GM12878 (cell line): ENCODE measurements at regions not wholly inside any gene's neighbourhood (a gene's known extent, or its start where the extent isn't known, plus 50 kb on each side); places are given as distances from the start of the nearest gene placed in this dataset.

Experiments
- ATAC-seq: fragments of 200-7000 bp; cut with Tn5 transposase; 3 replicates; pipeline ENCODE4 v1.9.1; 2020; ENCODE audit warnings: mild to moderate bottlenecking, moderate library complexity
- BruUV-seq: library from RNA; stranded (reverse); fragments of 400-500 nt; replicated peaks from 2 replicates; lab custom pipeline; 2021; lab: Mats Ljungman, UMichigan
- CTCF ChIA-PET: fragments of 300-600 bp; sonication (Branson Sonifier 250); formaldehyde crosslinking; extraction: SDS; loops from one replicate; lab custom pipeline; 2021; ENCODE audit warnings: inconsistent platforms; lab: Yijun Ruan, JAX
- POLR2A ChIA-PET: fragments of 350-600 bp; formaldehyde crosslinking; extraction: SDS; loops from one replicate; lab custom pipeline; 2021; ENCODE audit warnings: inconsistent platforms; lab: Charles Lee
- RAD21 ChIA-PET: fragments of 300-600 bp; sonication (Branson Sonifier 250); formaldehyde crosslinking; loops from one replicate; lab custom pipeline; 2023; ENCODE audit warnings: antibody characterized with exemption; ENCODE audit not compliant: unreplicated experiment; lab: Charles Lee
- SMC1A ChIA-PET: fragments of 300-600 bp; sonication (Branson Sonifier 250); formaldehyde crosslinking; loops from one replicate; lab custom pipeline; 2023; ENCODE audit not compliant: unreplicated experiment, uncharacterized antibody; lab: Charles Lee
- DNase-seq: peaks from one replicate; pipeline ENCODE4 v3.0.0-alpha.2; 2011; ENCODE audit warnings: low read depth, low spot score
- FAIRE-seq: peaks from 3 replicates; lab custom pipeline; 2011; peaks lifted over from hg19 to GRCh38; lab: Jason Lieb, UNC
- H2AFZ ChIP-seq: 2 replicates; pipeline ENCODE4 v1.6.0; 2011; ENCODE audit warnings: low read depth, low read length, control low read depth; ENCODE audit not compliant: control insufficient read depth
- H3K27ac ChIP-seq: 2 replicates; pipeline ENCODE4 v1.5.1; 2011; ENCODE audit warnings: control low read depth; ENCODE audit not compliant: control insufficient read depth, insufficient read depth
- H3K27me3 ChIP-seq, 2 experiments: replicated peaks in 1 of 2; 2 replicates each; pipeline versions ENCODE4 v1.6.0 to v1.6.1; 2011; ENCODE audit warnings: low read length in 1 of 2; ENCODE audit not compliant: control insufficient read depth in 2 of 2, insufficient read depth in 2 of 2
- H3K36me3 ChIP-seq, 2 experiments: 2 replicates each; pipeline ENCODE4 v1.5.1; 2011; ENCODE audit warnings: low read length in 1 of 2; ENCODE audit not compliant: control insufficient read depth in 2 of 2, insufficient read depth in 2 of 2
- H3K4me1 ChIP-seq: 2 replicates; pipeline ENCODE4 v1.6.1; 2011; ENCODE audit warnings: mild to moderate bottlenecking, low read length, moderate library complexity, mixed read lengths; ENCODE audit not compliant: control insufficient read depth, insufficient read depth
- H3K4me2 ChIP-seq: 2 replicates; pipeline ENCODE4 v1.6.0; 2011; ENCODE audit warnings: control low read depth; ENCODE audit not compliant: control insufficient read depth, insufficient read depth
- H3K4me3 ChIP-seq: fragments of 200-600 bp; sonication (generic); 2 replicates; pipeline ENCODE4 v1.5.1; 2016
- H3K79me2 ChIP-seq: 2 replicates; pipeline ENCODE4 v1.6.0; 2011; ENCODE audit warnings: low read length; ENCODE audit not compliant: control insufficient read depth, insufficient read depth
- H3K9ac ChIP-seq: 2 replicates; pipeline ENCODE4 v1.8.0; 2011; ENCODE audit warnings: low read length, control low read depth, mixed read lengths; ENCODE audit not compliant: control insufficient read depth, insufficient read depth
- H3K9me3 ChIP-seq: replicated peaks from 3 replicates; pipeline ENCODE4 v1.5.1; 2011; ENCODE audit warnings: mild to moderate bottlenecking, low read length; ENCODE audit not compliant: control insufficient read depth, insufficient read depth
- H4K20me1 ChIP-seq: 2 replicates; pipeline ENCODE4 v1.6.0; 2011; ENCODE audit not compliant: control insufficient read depth, insufficient read depth
- ASH2L ChIP-seq: fragments of 300-600, 200-600 bp; sonication (generic); IDR thresholded peaks from 2 replicates; pipeline ENCODE4 v1.6.1; 2017; ENCODE audit warnings: low read depth, mild to moderate bottlenecking, borderline replicate concordance
- BCL11A ChIP-seq: IDR thresholded peaks from 2 replicates; pipeline ENCODE4 v1.6.1; 2011; ENCODE audit warnings: low read depth, low read length
- CEBPB ChIP-seq, 2 experiments: fragments of 150-350 bp in 1 of 2; IDR thresholded peaks; 2 replicates each; pipeline ENCODE4 v1.6.1; 2012 to 2014; ENCODE audit warnings: low read depth in 2 of 2, low read length in 2 of 2, borderline replicate concordance in 1 of 2, inconsistent platforms in 1 of 2
- CHD4 ChIP-seq: fragments of 200-600 bp; sonication (generic); IDR thresholded peaks from 2 replicates; pipeline ENCODE4 v1.6.1; 2016; ENCODE audit warnings: mild to moderate bottlenecking
- EP300 ChIP-seq, 2 experiments: fragments of 150-350 bp in 1 of 2; IDR thresholded peaks; 2 replicates each; pipeline ENCODE4 v1.6.1; 2011 to 2012; ENCODE audit warnings: low read depth in 2 of 2, low read length in 2 of 2, borderline replicate concordance in 1 of 2, improper control_type of control experiment in 1 of 2, inconsistent platforms in 1 of 2; ENCODE audit not compliant: control insufficient read depth in 1 of 2
- MTA3 ChIP-seq: IDR thresholded peaks from 2 replicates; pipeline ENCODE4 v1.6.1; 2012; ENCODE audit warnings: low read length, inconsistent platforms, borderline replicate concordance
- NFIC ChIP-seq: IDR thresholded peaks from 2 replicates; pipeline ENCODE4 v1.6.1; 2012; ENCODE audit warnings: low read depth, mild to moderate bottlenecking, inconsistent platforms, low read length, moderate library complexity
- NFXL1 ChIP-seq: fragments of 450-650 bp; IDR thresholded peaks from 2 replicates; pipeline ENCODE4 v1.6.1; 2017; ENCODE audit warnings: antibody characterized with exemption, mild to moderate bottlenecking, borderline replicate concordance
- NR2C1 ChIP-seq: fragments of 450-650 bp; IDR thresholded peaks from 2 replicates; pipeline ENCODE4 v1.6.1; 2017; ENCODE audit warnings: antibody characterized with exemption, mild to moderate bottlenecking, moderate library complexity
- NRF1 ChIP-seq: conservative IDR thresholded peaks from 2 replicates; pipeline ENCODE4 v1.6.1; 2011; ENCODE audit warnings: mild to moderate bottlenecking, low read depth, low read length, improper control_type of control experiment
- PAX8 ChIP-seq: fragments of 450-650 bp; IDR thresholded peaks from 2 replicates; pipeline ENCODE4 v1.6.1; 2017; ENCODE audit warnings: mild to moderate bottlenecking, moderate library complexity
- RBBP5 ChIP-seq: fragments of 200-600 bp; sonication (generic); conservative IDR thresholded peaks from 2 replicates; pipeline ENCODE4 v1.6.1; 2016
- SMAD1 ChIP-seq: fragments of 450-650 bp; IDR thresholded peaks from 2 replicates; pipeline ENCODE4 v1.6.1; 2018; ENCODE audit warnings: mild to moderate bottlenecking, low read depth; ENCODE audit not compliant: partially characterized antibody
- STAT3 ChIP-seq: IDR thresholded peaks from 2 replicates; pipeline ENCODE4 v1.6.1; 2011; ENCODE audit warnings: low read depth, low read length, improper control_type of control experiment
- ZNF207 ChIP-seq: fragments of 450-650 bp; IDR thresholded peaks from 2 replicates; pipeline ENCODE4 v1.6.1; 2014; ENCODE audit warnings: antibody characterized with exemption, mild to moderate bottlenecking, borderline replicate concordance
- ZNF274 ChIP-seq: IDR thresholded peaks from one replicate; pipeline ENCODE4 v1.8.0; 2011; ENCODE audit not compliant: insufficient read length, insufficient read depth
- WGBS: methylation state at CpG from one replicate; pipeline ENCODE4 v1.1.6; 2016; ENCODE audit warnings: low lambda C conversion rate; ENCODE audit not compliant: insufficient replicate concordance, insufficient coverage; ENCODE audit errors: missing lambda C conversion rate; 5-methylcytosine and 5-hydroxymethylcytosine counted together
- in situ Hi-C: fragments of 300-500 bp; cut with MboI; formaldehyde crosslinking; loops from 9 replicates; pipeline ENCODE4 v1.14.3; 2018; ENCODE audit warnings: mixed read lengths
- intact Hi-C: fragments of 100-400 bp; cut with micrococcal nuclease; formaldehyde crosslinking; loops from one replicate; pipeline ENCODE4 v1.14.2; 2022; ENCODE audit not compliant: unreplicated experiment
- TF ChIP-seq, protein P1 (sequence below): fragments of 450-650 bp; IDR thresholded peaks from 2 replicates; pipeline ENCODE4 v1.6.1; 2017; ENCODE audit warnings: low read depth, mild to moderate bottlenecking, moderate library complexity
- TF ChIP-seq, protein P2 (sequence below): fragments of 450-650 bp; IDR thresholded peaks from 2 replicates; pipeline ENCODE4 v1.6.1; 2017; ENCODE audit warnings: borderline replicate concordance
- TF ChIP-seq, protein P3 (sequence below): IDR thresholded peaks from 2 replicates; pipeline ENCODE4 v1.6.1; 2012; ENCODE audit warnings: low read depth, low read length, improper control_type of control experiment

DNA sequence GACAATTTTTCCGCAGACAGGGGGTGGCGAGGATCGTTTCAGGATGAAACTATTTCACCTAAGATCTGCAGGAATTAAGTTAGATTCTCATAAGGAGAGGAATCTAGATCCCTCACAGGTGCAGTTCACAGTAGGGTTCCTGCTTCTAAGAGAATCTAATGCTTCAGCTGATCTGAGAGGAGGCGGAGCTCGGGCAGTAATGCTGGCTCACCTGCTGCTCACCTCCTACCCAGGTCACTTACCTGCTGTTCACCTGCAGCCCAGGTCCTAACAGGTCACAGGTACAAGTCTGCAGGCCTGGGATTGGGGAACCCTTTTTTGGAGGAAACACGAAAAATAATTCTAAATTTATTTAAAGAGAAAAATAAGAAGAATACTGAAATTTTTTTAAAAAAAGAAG lies 406.8 kb downstream of the MCTP2 start (continued):
- TF ChIP-seq, protein P1, sequence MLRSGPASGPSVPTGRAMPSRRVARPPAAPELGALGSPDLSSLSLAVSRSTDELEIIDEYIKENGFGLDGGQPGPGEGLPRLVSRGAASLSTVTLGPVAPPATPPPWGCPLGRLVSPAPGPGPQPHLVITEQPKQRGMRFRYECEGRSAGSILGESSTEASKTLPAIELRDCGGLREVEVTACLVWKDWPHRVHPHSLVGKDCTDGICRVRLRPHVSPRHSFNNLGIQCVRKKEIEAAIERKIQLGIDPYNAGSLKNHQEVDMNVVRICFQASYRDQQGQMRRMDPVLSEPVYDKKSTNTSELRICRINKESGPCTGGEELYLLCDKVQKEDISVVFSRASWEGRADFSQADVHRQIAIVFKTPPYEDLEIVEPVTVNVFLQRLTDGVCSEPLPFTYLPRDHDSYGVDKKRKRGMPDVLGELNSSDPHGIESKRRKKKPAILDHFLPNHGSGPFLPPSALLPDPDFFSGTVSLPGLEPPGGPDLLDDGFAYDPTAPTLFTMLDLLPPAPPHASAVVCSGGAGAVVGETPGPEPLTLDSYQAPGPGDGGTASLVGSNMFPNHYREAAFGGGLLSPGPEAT = no peak
- TF ChIP-seq, protein P2, sequence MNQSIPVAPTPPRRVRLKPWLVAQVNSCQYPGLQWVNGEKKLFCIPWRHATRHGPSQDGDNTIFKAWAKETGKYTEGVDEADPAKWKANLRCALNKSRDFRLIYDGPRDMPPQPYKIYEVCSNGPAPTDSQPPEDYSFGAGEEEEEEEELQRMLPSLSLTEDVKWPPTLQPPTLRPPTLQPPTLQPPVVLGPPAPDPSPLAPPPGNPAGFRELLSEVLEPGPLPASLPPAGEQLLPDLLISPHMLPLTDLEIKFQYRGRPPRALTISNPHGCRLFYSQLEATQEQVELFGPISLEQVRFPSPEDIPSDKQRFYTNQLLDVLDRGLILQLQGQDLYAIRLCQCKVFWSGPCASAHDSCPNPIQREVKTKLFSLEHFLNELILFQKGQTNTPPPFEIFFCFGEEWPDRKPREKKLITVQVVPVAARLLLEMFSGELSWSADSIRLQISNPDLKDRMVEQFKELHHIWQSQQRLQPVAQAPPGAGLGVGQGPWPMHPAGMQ = no peak
- TF ChIP-seq MTA3 (no peak), STAT3 (no peak), NFXL1 (no peak), EP300 (IDR thresholded peaks at IDR 0.05; ENCODE audit: borderline replicate concordance in 1 of 2, control insufficient read depth in 1 of 2, low read depth in 2 of 2, low read length in 2 of 2) (no peak), NR2C1 (no peak)

DNA sequence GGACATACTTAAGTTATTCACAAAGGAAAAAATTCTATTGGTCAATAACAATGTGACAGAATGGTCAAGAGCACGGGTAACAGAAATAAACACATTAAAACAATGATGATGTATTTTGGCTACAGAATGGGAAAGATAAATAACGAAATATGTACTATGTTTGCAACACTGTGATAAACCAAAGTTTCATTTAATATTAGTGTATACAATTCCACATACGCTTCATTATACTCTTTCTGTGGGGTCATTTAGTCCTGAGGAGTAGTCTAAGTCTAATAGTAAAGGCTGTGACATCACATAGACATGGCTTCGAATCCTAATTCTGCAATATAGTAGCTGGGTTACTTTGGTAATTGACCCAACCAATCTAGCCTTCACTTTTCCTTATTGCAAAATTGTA lies 408.3 kb downstream of the MCTP2 start:
- Histone ChIP-seq H2AFZ (no peak overlapping the region), H3K4me2 (no peak overlapping the region), H4K20me1 (no peaks in the 10 kb centered on the region), H3K4me1 (no peaks in the 10 kb centered on the region), H3K27ac (no peak overlapping the region), H3K36me3 (no peaks in the 10 kb centered on the region), H3K9me3 (no peaks in the 10 kb centered on the region), H3K4me3 (no peak overlapping the region), H3K79me2 (no peaks in the 10 kb centered on the region), H3K27me3 (no peaks in the 10 kb centered on the region), H3K9ac (no peak overlapping the region)
- ChIA-PET POLR2A (no interaction called here), SMC1A (no interaction called here), RAD21 (no interaction called here), CTCF (no interaction called here)
- no TSS peak for BruUV-seq
- in situ Hi-C loops = no loop called here
- no peak for ATAC-seq
- no peak for TF ChIP-seq NRF1
- TF ChIP-seq ZNF274 = no peak
- no peak for TF ChIP-seq ASH2L
- TF ChIP-seq PAX8 = no peak
- TF ChIP-seq ZNF207 = no peak
- TF ChIP-seq CHD4 = no peak
- TF ChIP-seq, protein P3, sequence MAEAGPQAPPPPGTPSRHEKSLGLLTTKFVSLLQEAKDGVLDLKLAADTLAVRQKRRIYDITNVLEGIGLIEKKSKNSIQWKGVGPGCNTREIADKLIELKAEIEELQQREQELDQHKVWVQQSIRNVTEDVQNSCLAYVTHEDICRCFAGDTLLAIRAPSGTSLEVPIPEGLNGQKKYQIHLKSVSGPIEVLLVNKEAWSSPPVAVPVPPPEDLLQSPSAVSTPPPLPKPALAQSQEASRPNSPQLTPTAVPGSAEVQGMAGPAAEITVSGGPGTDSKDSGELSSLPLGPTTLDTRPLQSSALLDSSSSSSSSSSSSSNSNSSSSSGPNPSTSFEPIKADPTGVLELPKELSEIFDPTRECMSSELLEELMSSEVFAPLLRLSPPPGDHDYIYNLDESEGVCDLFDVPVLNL = no peak
- TF ChIP-seq NFIC = no peak
- no peak for TF ChIP-seq SMAD1
- no peak for TF ChIP-seq BCL11A
- TF ChIP-seq CEBPB (IDR thresholded peaks at IDR 0.05; ENCODE audit: borderline replicate concordance in 1 of 2, low read depth in 2 of 2, low read length in 2 of 2) = no peak
- no peak for TF ChIP-seq RBBP5
- intact Hi-C loops = no loop called here
- FAIRE-seq = no peak
- WGBS = 9% methylated on average over 4 of the region's 4 CpGs
- DNase-seq = no peak
